Gastroesophageal sphincter (tissue), 4 donors: ENCODE measurements at regions not wholly inside any gene's neighbourhood (a gene's known extent, or its start where the extent isn't known, plus 50 kb on each side); places are given as distances from the start of the nearest gene placed in this dataset.

ENCODE experiments used
- ATAC-seq: fragments of 150-250 bp; one replicate; pipeline ENCODE4 v1.9.1; 2016; ENCODE audit warnings: mild to moderate bottlenecking, moderate library complexity
- H3K27ac ChIP-seq, 4 donors: fragments of 200-600 bp; sonication (generic) in 3 of 4; 1 replicate in 3 of 4; 2 replicates in 1 of 4; pipeline ENCODE4 v1.5.1; 2016 to 2019
- H3K27me3 ChIP-seq: fragments of 200-600 bp; sonication (generic); one replicate; pipeline ENCODE4 v1.5.1; 2019
- H3K36me3 ChIP-seq, 2 donors: fragments of 200-600 bp; sonication (generic); one replicate each; pipeline ENCODE4 v1.5.1; 2019; ENCODE audit warnings: control low read depth in 1 of 2
- H3K4me1 ChIP-seq, 3 donors: fragments of 200-600 bp; sonication (generic); 1 replicate in 2 of 3; 2 replicates in 1 of 3; pipeline ENCODE4 v1.5.1; 2016 to 2019; ENCODE audit warnings: control low read depth in 2 of 3
- H3K4me3 ChIP-seq, 2 donors: fragments of 200-600 bp; sonication (generic); one replicate each; pipeline ENCODE4 v1.5.1; 2019; ENCODE audit warnings: mild to moderate bottlenecking in 1 of 2, moderate library complexity in 1 of 2
- H3K9me3 ChIP-seq, 3 donors: fragments of 200-600 bp; sonication (generic); one replicate each; pipeline ENCODE4 v1.5.1; 2017 to 2019; ENCODE audit warnings: control low read depth in 2 of 3
- CTCF ChIP-seq, 4 experiments: fragments of 200-600 bp in 2 of 4; fragments of 450-650 bp in 2 of 4; sonication (generic) in 1 of 4; IDR thresholded peaks; one replicate each; pipeline ENCODE4 v1.5.1; 2017 to 2019; ENCODE audit warnings: antibody characterized with exemption in 4 of 4, mild to moderate bottlenecking in 2 of 4, moderate library complexity in 2 of 4
- EP300 ChIP-seq: sonication (generic); formaldehyde crosslinking; IDR thresholded peaks from one replicate; pipeline ENCODE4 v1.6.1; 2017; ENCODE audit warnings: antibody characterized with exemption, mild to moderate bottlenecking
- POLR2A ChIP-seq, 2 donors: fragments of 450-650 bp; IDR thresholded peaks; one replicate each; pipeline ENCODE4 v1.6.1; 2017; ENCODE audit warnings: antibody characterized with exemption in 2 of 2, mild to moderate bottlenecking in 2 of 2, moderate library complexity in 1 of 2
- POLR2AphosphoS5 ChIP-seq: sonication (generic); formaldehyde crosslinking; IDR thresholded peaks from one replicate; pipeline ENCODE4 v1.6.1; 2017; ENCODE audit warnings: antibody characterized with exemption
- WGBS, 2 donors: methylation state at CpG; one replicate each; pipeline ENCODE4 v1.1.5; 2018; ENCODE audit warnings: low coverage in 1 of 2; 5-methylcytosine and 5-hydroxymethylcytosine counted together

DNA sequence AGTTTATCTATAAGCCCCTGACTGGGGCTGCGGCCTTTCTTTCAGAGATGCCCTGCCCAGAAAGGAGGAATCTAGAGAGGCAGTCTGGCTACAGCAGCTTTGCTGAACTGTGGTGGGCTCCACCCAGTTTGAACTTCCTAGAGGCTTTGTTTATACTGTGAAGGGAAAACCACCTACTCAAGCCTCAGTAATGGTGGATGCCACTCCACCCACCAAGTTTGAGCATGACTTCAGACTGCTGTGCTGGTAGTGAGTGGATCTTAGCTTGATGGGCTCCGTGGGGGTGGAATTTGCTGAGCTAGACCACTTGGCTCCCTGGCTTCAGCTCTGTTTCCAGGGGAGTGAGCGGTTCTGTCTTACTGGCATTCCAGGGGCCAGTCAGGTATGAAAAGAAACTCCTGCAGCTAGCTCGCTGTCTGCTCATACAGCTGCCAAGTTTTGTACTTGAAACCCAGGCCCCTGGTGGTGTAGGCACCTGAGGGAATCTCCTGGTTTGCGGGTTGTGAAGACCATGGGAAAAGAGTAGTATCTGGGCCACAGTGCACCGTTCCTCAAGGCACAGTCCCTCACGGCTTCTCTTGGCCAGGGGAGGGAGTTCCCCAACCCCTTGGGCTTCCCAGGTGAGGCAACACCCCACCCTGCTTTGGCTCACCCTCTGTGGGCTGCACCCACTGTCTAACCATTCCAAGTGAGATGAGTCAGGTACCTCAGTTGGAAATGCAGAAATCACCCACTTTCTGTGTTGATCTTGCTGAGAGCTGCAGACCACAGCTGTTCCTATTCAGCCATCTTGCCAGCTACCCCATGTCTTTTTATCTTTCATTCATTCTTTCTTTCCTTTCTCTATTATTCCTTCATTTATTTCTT, 211.8 kb upstream of the C9orf72 start:
- Histone ChIP-seq H3K36me3 (no peaks in the 10 kb centered on the region), H3K27me3 (no peaks in the 10 kb centered on the region), H3K9me3 (peaks cover 0 to 4% (median 0%) of the 10 kb centered on the region in 3 donors), H3K4me1 (no peaks in the 10 kb centered on the region), H3K27ac (no peak overlapping the region), H3K4me3 (no peak overlapping the region)
- TF ChIP-seq EP300, result no peak
- ATAC-seq, result no peak
- 100% methylated on average over 1 of the region's 7 CpGs; no CpG with 5 or more reads in 1 of the 2 donors for WGBS, 2 donors

- Histone ChIP-seq H3K4me3 (no peak overlapping the region), H3K27me3 (no peaks in the 10 kb centered on the region), H3K27ac (no peak overlapping the region), H3K9me3 (peaks cover 0 to 4% (median 0%) of the 10 kb centered on the region in 3 donors), H3K4me1 (no peaks in the 10 kb centered on the region), H3K36me3 (no peaks in the 10 kb centered on the region)
- no peak for ATAC-seq
- no peak for TF ChIP-seq CTCF (IDR thresholded peaks at IDR 0.05)
- TF ChIP-seq EP300, result no peak
- TF ChIP-seq POLR2AphosphoS5, result no peak
- TF ChIP-seq POLR2A (IDR thresholded peaks at IDR 0.05), result no peak
Observed at GRCh38 chr9:27785714-27786100, 212.4 kb upstream of the C9orf72 start.

- 54 to 88% methylated on average over 1 to 2 of the region's 2 CpGs for WGBS, 2 donors
- H3K4me3 ChIP-seq, result no peak overlapping the region
- no peak overlapping the region for H3K27ac ChIP-seq
- H3K27me3 ChIP-seq, result no peaks in the 10 kb centered on the region
- no peak for ATAC-seq
- TF ChIP-seq POLR2AphosphoS5 (no peak), POLR2A (IDR thresholded peaks at IDR 0.05) (no peak), CTCF (IDR thresholded peaks at IDR 0.05) (no peak), EP300 (no peak)
- no peaks in the 10 kb centered on the region for H3K36me3 ChIP-seq
- H3K9me3 ChIP-seq, result peaks cover 0 to 4% (median 0%) of the 10 kb centered on the region in 3 donors
- H3K4me1 ChIP-seq, result no peaks in the 10 kb centered on the region
Observed at GRCh38 chr9:27787891-27788290, 214.6 kb upstream of the C9orf72 start.

GRCh38 chr9:27791311-27791710, 218.0 kb upstream of the C9orf72 start:
- no peak overlapping the region for H3K4me3 ChIP-seq
- H3K36me3 ChIP-seq, result no peaks in the 10 kb centered on the region
- no peak overlapping the region for H3K27ac ChIP-seq
- H3K27me3 ChIP-seq, result no peaks in the 10 kb centered on the region
- no peak for ATAC-seq
- TF ChIP-seq EP300, result no peak
- TF ChIP-seq POLR2A (IDR thresholded peaks at IDR 0.05), result no peak
- TF ChIP-seq POLR2AphosphoS5, result no peak
- TF ChIP-seq CTCF (IDR thresholded peaks at IDR 0.05), result no peak
- no peaks in the 10 kb centered on the region for H3K9me3 ChIP-seq
- WGBS, 2 donors, result 64 to 83% methylated on average over 1 of the region's 1 CpG
- H3K4me1 ChIP-seq, result no peaks in the 10 kb centered on the region

DNA sequence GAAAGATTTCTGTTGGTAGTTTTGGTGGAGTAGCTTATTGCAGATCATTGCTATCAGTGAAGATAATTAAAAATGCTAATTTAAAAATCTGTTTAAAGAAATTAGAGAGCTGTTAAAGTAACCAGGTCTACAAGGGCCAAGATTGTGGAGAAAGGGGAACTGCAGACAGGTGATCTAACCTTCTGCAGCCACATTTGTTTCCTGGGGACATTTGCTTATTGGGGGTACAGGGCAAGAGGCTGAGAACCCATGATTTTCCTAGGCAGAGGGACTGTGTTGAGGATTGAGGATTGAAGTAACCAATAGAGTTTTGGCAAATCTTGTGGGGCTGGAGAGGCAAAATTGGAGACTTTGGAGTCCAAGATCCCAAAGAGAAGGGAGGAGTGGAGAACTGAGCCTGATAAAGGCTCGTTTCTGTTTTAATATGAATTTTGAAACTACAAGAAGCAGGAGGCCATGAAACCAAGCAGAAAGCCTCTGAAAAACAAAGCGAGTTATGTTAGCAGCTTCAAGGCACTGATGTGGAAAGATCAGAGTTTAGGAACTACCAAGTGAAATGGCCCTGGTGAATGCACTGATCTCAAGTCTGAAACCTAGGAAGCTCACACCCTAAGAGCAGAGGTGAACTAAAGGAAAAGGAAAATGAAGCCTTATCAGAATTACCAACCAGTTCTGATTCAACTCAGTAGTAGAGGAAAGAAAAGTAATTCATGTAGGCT, 219.8 kb upstream of the C9orf72 start:
- ATAC-seq, result no peak
- no peak overlapping the region for H3K27ac ChIP-seq
- 86% methylated on average over 2 of the region's 2 CpGs; no CpG with 5 or more reads in 1 of the 2 donors for WGBS, 2 donors
- no peaks in the 10 kb centered on the region for H3K9me3 ChIP-seq
- H3K4me3 ChIP-seq, result no peak overlapping the region
- no peaks in the 10 kb centered on the region for H3K4me1 ChIP-seq
- TF ChIP-seq POLR2A (IDR thresholded peaks at IDR 0.05), result no peak
- TF ChIP-seq CTCF (IDR thresholded peaks at IDR 0.05), result no peak
- no peak for TF ChIP-seq EP300
- no peak for TF ChIP-seq POLR2AphosphoS5
- H3K36me3 ChIP-seq, result no peaks in the 10 kb centered on the region
- H3K27me3 ChIP-seq, result no peaks in the 10 kb centered on the region
